SU-DHL-6 (cell line): ENCODE measurements at regions not wholly inside any gene's neighbourhood (a gene's known extent, or its start where the extent isn't known, plus 50 kb on each side); places are given as distances from the start of the nearest gene placed in this dataset.

Experiments used
- H2AFZ ChIP-seq: fragments of 200-600 bp; sonication (generic); 2 replicates; pipeline ENCODE4 v1.6.1; 2014; ENCODE audit warnings: low read depth, mild to moderate bottlenecking, moderate library complexity, mixed read lengths, antibody characterized with exemption, low read length; ENCODE audit not compliant: severe bottlenecking
- H3F3A ChIP-seq: fragments of 200-600 bp; shearing (Covaris generic); 2 replicates; pipeline ENCODE4 v1.6.0; 2016; ENCODE audit warnings: antibody characterized with exemption, mild to moderate bottlenecking; ENCODE audit not compliant: insufficient read depth
- H3K27ac ChIP-seq: fragments of 200-600 bp; sonication (generic); 2 replicates; pipeline ENCODE4 v1.5.1; 2016; ENCODE audit warnings: low read depth, mild to moderate bottlenecking, low read length, moderate library complexity, mixed read lengths
- H3K27me3 ChIP-seq: fragments of 200-600 bp; sonication (generic), shearing (Covaris generic); 2 replicates; pipeline ENCODE4 v1.6.0; 2014; ENCODE audit warnings: mild to moderate bottlenecking, low read length
- H3K36me3 ChIP-seq: fragments of 200-600 bp; sonication (generic); 2 replicates; pipeline ENCODE4 v1.6.1; 2014; ENCODE audit warnings: mild to moderate bottlenecking, low read length, mixed read lengths
- H3K4me2 ChIP-seq: fragments of 300-600, 200-600 bp; shearing (Covaris generic), sonication (generic); 2 replicates; pipeline ENCODE4 v1.6.0; 2014; ENCODE audit warnings: low read length, low read depth, mild to moderate bottlenecking; ENCODE audit not compliant: poor library complexity, severe bottlenecking
- H3K4me3 ChIP-seq: fragments of 200-600 bp; sonication (generic); 2 replicates; pipeline ENCODE4 v1.5.1; 2014; ENCODE audit warnings: antibody characterized with exemption, low read length, mild to moderate bottlenecking, mixed read lengths; ENCODE audit not compliant: insufficient read depth, poor library complexity, severe bottlenecking
- H3K79me2 ChIP-seq: fragments of 200-600 bp; sonication (generic); 2 replicates; pipeline ENCODE4 v1.6.1; 2014; ENCODE audit warnings: mild to moderate bottlenecking, low read length, moderate library complexity; ENCODE audit not compliant: insufficient read depth
- H3K9ac ChIP-seq: fragments of 200-600 bp; sonication (generic); 2 replicates; pipeline ENCODE4 v1.7.0; 2014; ENCODE audit warnings: mild to moderate bottlenecking, low read length
- H3K9me2 ChIP-seq: fragments of 200-600 bp; sonication (generic); replicated peaks from 2 replicates; pipeline ENCODE4 v1.6.1; 2014; ENCODE audit warnings: low read length; ENCODE audit not compliant: insufficient read depth
- H3K9me3 ChIP-seq: fragments of 200-600 bp; sonication (generic); 2 replicates; pipeline ENCODE4 v1.6.1; 2014; ENCODE audit warnings: low read length, mixed read lengths; ENCODE audit not compliant: insufficient read depth
- H4K20me1 ChIP-seq: fragments of 200-600 bp; sonication (generic); 2 replicates; pipeline ENCODE4 v1.6.1; 2014; ENCODE audit warnings: low read depth, mild to moderate bottlenecking, antibody characterized with exemption, low read length, moderate library complexity, mixed read lengths
- CTCF ChIP-seq: fragments of 200-600 bp; sonication (generic); IDR thresholded peaks from one replicate; pipeline ENCODE4 v1.5.1; 2017; ENCODE audit warnings: antibody characterized with exemption, mild to moderate bottlenecking, low read length, moderate library complexity; ENCODE audit not compliant: insufficient read depth, poor library complexity, severe bottlenecking
- EZH2phosphoT487 ChIP-seq: fragments of 200-600 bp; sonication (generic), shearing (Covaris generic); conservative IDR thresholded peaks from 2 replicates; pipeline ENCODE4 v1.6.1; 2018; ENCODE audit warnings: mild to moderate bottlenecking, antibody characterized with exemption, low read length, moderate library complexity, mixed read lengths

GRCh38 chr13:99700468-99700867 lies 199.2 kb downstream of the TM9SF2 start:
- Histone ChIP-seq H3K4me2 (no peak overlapping the region), H3K9ac (no peak overlapping the region), H3F3A (no peaks in the 10 kb centered on the region), H4K20me1 (no peaks in the 10 kb centered on the region), H3K36me3 (no peaks in the 10 kb centered on the region), H3K9me3 (no peaks in the 10 kb centered on the region), H3K4me3 (no peak overlapping the region), H3K9me2 (no peaks in the 10 kb centered on the region), H2AFZ (no peak overlapping the region), H3K79me2 (no peaks in the 10 kb centered on the region), H3K27ac (no peak overlapping the region), H3K27me3 (no peaks in the 10 kb centered on the region)
- TF ChIP-seq EZH2phosphoT487, result no peak
- TF ChIP-seq CTCF, result no peak

- H3K4me2 ChIP-seq, result no peak overlapping the region
- H4K20me1 ChIP-seq, result no peaks in the 10 kb centered on the region
- H3K27ac ChIP-seq, result no peak overlapping the region
- H3K9me2 ChIP-seq, result no peaks in the 10 kb centered on the region
- no peaks in the 10 kb centered on the region for H3F3A ChIP-seq
- H3K27me3 ChIP-seq, result no peaks in the 10 kb centered on the region
- TF ChIP-seq EZH2phosphoT487 (no peak), CTCF (no peak)
- H3K9ac ChIP-seq, result no peak overlapping the region
- H2AFZ ChIP-seq, result no peak overlapping the region
- no peaks in the 10 kb centered on the region for H3K79me2 ChIP-seq
- H3K9me3 ChIP-seq, result no peaks in the 10 kb centered on the region
- H3K36me3 ChIP-seq, result no peaks in the 10 kb centered on the region
- H3K4me3 ChIP-seq, result no peak overlapping the region
Observed at GRCh38 chr13:99698816-99699099, 197.5 kb downstream of the TM9SF2 start.

- TF ChIP-seq CTCF, result no peak
- no peak for TF ChIP-seq EZH2phosphoT487
- H3K9me3 ChIP-seq, result no peaks in the 10 kb centered on the region
- no peaks in the 10 kb centered on the region for H3K27me3 ChIP-seq
- no peaks in the 10 kb centered on the region for H4K20me1 ChIP-seq
- no peaks in the 10 kb centered on the region for H3K36me3 ChIP-seq
- H2AFZ ChIP-seq, result no peak overlapping the region
- H3K9ac ChIP-seq, result no peak overlapping the region
- H3K27ac ChIP-seq, result no peak overlapping the region
- H3F3A ChIP-seq, result no peaks in the 10 kb centered on the region
- H3K4me3 ChIP-seq, result no peak overlapping the region
- H3K9me2 ChIP-seq, result no peaks in the 10 kb centered on the region
- H3K4me2 ChIP-seq, result no peak overlapping the region
- no peaks in the 10 kb centered on the region for H3K79me2 ChIP-seq
Observed at GRCh38 chr13:99698010-99698815, 196.9 kb downstream of the TM9SF2 start.
